OCI-LY3 (cell line): ENCODE measurements at regions not wholly inside any gene's neighbourhood (a gene's known extent, or its start where the extent isn't known, plus 50 kb on each side); places are given as distances from the start of the nearest gene placed in this dataset.

ENCODE experiments used
- EZH2phosphoT487 ChIP-seq: fragments of 200-600 bp; shearing (Covaris generic); IDR thresholded peaks from 2 replicates; pipeline ENCODE4 v1.6.1; 2018; ENCODE audit warnings: antibody characterized with exemption, mixed run types, low read depth
- TF ChIP-seq, protein P1 (sequence below): fragments of 200-600, 300-600 bp; sonication (generic); IDR thresholded peaks from 2 replicates; pipeline ENCODE4 v1.5.1; 2014; ENCODE audit warnings: antibody characterized with exemption, low read length, low read depth

- TF ChIP-seq, protein P1, sequence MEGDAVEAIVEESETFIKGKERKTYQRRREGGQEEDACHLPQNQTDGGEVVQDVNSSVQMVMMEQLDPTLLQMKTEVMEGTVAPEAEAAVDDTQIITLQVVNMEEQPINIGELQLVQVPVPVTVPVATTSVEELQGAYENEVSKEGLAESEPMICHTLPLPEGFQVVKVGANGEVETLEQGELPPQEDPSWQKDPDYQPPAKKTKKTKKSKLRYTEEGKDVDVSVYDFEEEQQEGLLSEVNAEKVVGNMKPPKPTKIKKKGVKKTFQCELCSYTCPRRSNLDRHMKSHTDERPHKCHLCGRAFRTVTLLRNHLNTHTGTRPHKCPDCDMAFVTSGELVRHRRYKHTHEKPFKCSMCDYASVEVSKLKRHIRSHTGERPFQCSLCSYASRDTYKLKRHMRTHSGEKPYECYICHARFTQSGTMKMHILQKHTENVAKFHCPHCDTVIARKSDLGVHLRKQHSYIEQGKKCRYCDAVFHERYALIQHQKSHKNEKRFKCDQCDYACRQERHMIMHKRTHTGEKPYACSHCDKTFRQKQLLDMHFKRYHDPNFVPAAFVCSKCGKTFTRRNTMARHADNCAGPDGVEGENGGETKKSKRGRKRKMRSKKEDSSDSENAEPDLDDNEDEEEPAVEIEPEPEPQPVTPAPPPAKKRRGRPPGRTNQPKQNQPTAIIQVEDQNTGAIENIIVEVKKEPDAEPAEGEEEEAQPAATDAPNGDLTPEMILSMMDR = no peak
- no peak for TF ChIP-seq EZH2phosphoT487
Observed at GRCh38 chr2:215597577-215597976, 161.7 kb upstream of the FN1 start.
